ENCODE measurements at regions not wholly inside any gene's neighbourhood (a gene's known extent, or its start where the extent isn't known, plus 50 kb on each side); places are given as distances from the start of the nearest gene placed in this dataset.

DNA sequence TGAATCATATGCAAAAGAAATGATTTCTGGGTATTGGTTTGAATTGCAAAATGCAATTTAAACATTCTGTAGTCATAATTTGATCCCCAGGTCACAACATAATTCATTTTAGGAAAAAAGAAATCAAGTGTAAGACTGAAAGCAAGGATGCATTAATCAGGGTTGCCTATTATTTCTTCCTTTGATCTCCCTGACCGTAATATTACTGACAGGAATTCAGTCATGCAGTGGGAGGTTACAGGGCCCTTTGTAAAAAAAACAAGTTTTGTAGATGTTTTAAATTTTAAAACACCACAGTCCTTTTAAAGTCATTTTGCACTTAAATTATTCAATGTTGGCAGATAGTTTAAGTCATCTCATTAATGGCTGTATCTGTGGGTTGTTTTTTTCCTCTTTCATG is 263.0 kb upstream of the NCAM2 start:
- TF ChIP-seq CTCF (IDR thresholded peaks at IDR 0.05; ENCODE audit: low read depth, low read length) = no peak
- DNase-seq (ENCODE audit: low read depth, low spot score) = no peak
- Histone ChIP-seq H3K4me3 (ENCODE audit: low read depth, low read length) (no peak overlapping the region), H3K9me3 (ENCODE audit: control insufficient read depth, insufficient read depth, low read length) (peaks cover 29% of the 10 kb centered on the region), H3K27me3 (ENCODE audit: control insufficient read depth, insufficient read depth, low read length) (no peaks in the 10 kb centered on the region), H3K27ac (ENCODE audit: low read depth, low read length) (no peak overlapping the region)
- POLR2A ChIA-PET = no interaction called here
- CTCF ChIA-PET = no interaction called here

GRCh38 chr21:20737227-20737913 is 260.8 kb upstream of the NCAM2 start:
- POLR2A ChIA-PET = no interaction called here
- no peak for TF ChIP-seq CTCF (IDR thresholded peaks at IDR 0.05; ENCODE audit: low read depth, low read length)
- no peak for DNase-seq (ENCODE audit: low read depth, low spot score)
- H3K9me3 ChIP-seq (ENCODE audit: control insufficient read depth, insufficient read depth, low read length) = peaks cover 29% of the 10 kb centered on the region
- CTCF ChIA-PET = no interaction called here
- no peak overlapping the region for H3K27ac ChIP-seq (ENCODE audit: low read depth, low read length)
- no peaks in the 10 kb centered on the region for H3K27me3 ChIP-seq (ENCODE audit: control insufficient read depth, insufficient read depth, low read length)
- no peak overlapping the region for H3K4me3 ChIP-seq (ENCODE audit: low read depth, low read length)

GRCh38 chr21:20739421-20739820 is 258.8 kb upstream of the NCAM2 start:
- CTCF ChIA-PET = no interaction called here
- no peak overlapping the region for H3K27ac ChIP-seq (ENCODE audit: low read depth, low read length)
- H3K27me3 ChIP-seq (ENCODE audit: control insufficient read depth, insufficient read depth, low read length) = no peaks in the 10 kb centered on the region
- peaks cover 21% of the 10 kb centered on the region; the same call in 1 of the 2 replicates for H3K9me3 ChIP-seq (ENCODE audit: control insufficient read depth, insufficient read depth, low read length)
- DNase-seq (ENCODE audit: low read depth, low spot score) = no peak
- no peak overlapping the region for H3K4me3 ChIP-seq (ENCODE audit: low read depth, low read length)
- POLR2A ChIA-PET = no interaction called here
- no peak for TF ChIP-seq CTCF (IDR thresholded peaks at IDR 0.05; ENCODE audit: low read depth, low read length)

- TF ChIP-seq CTCF (IDR thresholded peaks at IDR 0.05; ENCODE audit: low read depth, low read length) = no peak
- Histone ChIP-seq H3K4me3 (ENCODE audit: low read depth, low read length) (no peak overlapping the region), H3K27ac (ENCODE audit: low read depth, low read length) (no peak overlapping the region), H3K27me3 (ENCODE audit: control insufficient read depth, insufficient read depth, low read length) (no peaks in the 10 kb centered on the region), H3K9me3 (ENCODE audit: control insufficient read depth, insufficient read depth, low read length) (peaks cover 17% of the 10 kb centered on the region; the same call in 1 of the 2 replicates)
- ChIA-PET POLR2A (no interaction called here), CTCF (no interaction called here)
- DNase-seq (ENCODE audit: low read depth, low spot score) = no peak
Observed at GRCh38 chr21:20741445-20741844, 256.8 kb upstream of the NCAM2 start.

- TF ChIP-seq CTCF (IDR thresholded peaks at IDR 0.05; ENCODE audit: low read depth, low read length) = no peak
- no peaks in the 10 kb centered on the region for H3K27me3 ChIP-seq (ENCODE audit: control insufficient read depth, insufficient read depth, low read length)
- CTCF ChIA-PET = no interaction called here
- no peaks in the 10 kb centered on the region for H3K9me3 ChIP-seq (ENCODE audit: control insufficient read depth, insufficient read depth, low read length)
- DNase-seq (ENCODE audit: low read depth, low spot score) = no peak
- no peak overlapping the region for H3K4me3 ChIP-seq (ENCODE audit: low read depth, low read length)
- no peak overlapping the region for H3K27ac ChIP-seq (ENCODE audit: low read depth, low read length)
- POLR2A ChIA-PET = no interaction called here
Observed at GRCh38 chr21:20760221-20760620, 238.0 kb upstream of the NCAM2 start.

Measured in AG04450 (cell line).